ACHN (cell line): ENCODE measurements at regions not wholly inside any gene's neighbourhood (a gene's known extent, or its start where the extent isn't known, plus 50 kb on each side); places are given as distances from the start of the nearest gene placed in this dataset.
"Not testable (repeated sequence)": the region's sequence is repeated elsewhere in the genome, so short reads cannot be mapped to it uniquely, and the experiment has no call there.

Experiments
- DNase-seq: peaks from one replicate; pipeline ENCODE4 v3.0.0-alpha.2; 2015
- in situ Hi-C: cut with HindIII; loops from 2 replicates; pipeline ENCODE4 v1.10.0; 2017; ENCODE audit warnings: low sequenced_read_pairs, low pct_ligation_motif_present, low pct_unique_long_range_greater_than_20kb

- in situ Hi-C loops: no loop called here
- peak; percentile 39 for DNase-seq
Measured at GRCh38 chr13:50126263-50126992, 111.2 kb downstream of the KCNRG start.

DNA sequence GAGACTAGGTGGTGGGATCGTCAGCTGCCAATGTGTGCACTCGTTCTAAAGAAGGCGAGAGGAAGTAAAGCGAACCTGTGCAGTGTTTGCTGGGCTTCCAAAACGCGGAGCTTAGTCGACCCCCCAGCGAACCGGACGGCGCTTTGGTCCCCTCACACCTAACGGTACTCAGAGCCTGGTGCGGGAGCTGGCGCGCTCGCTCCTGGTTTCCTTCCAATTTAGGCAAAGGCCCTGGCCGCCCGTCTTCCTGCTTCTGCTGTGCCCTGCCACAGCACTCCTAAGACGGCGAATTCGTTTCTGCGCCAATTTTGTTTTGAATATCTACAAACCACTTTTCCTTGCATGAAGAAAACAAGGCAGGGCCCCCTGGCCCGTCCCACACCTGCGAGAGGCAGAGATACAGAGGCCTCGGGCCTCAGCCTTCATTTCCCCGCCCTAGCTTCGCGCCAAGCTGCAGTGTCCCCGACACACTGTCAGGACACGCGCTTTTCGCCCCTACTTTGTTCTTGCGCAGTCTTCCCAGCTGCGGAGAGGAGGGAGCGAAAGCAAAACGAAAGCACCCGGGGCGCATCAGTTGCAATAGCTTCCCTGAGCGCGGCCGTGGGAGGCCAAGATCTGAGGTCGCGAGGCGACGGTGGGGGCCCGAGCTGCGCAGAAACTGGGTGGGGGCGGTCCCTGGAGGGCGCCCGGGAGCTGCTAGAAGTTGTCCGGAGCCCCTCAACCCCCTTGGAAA is 111.9 kb downstream of the KCNRG start:
- no peak for DNase-seq

GRCh38 chr13:50127726-50128291 is 112.6 kb downstream of the KCNRG start:
- in situ Hi-C loops: no loop called here

More for the DNA sequence above, 111.9 kb downstream of the KCNRG start:
- in situ Hi-C loops: no loop called here

GRCh38 chr13:50128428-50128931 is 113.2 kb downstream of the KCNRG start:
- no peak for DNase-seq
- in situ Hi-C loops: no loop called here

More at GRCh38 chr13:50127726-50128291, 112.6 kb downstream of the KCNRG start:
- no peak for DNase-seq

GRCh38 chr13:50129081-50129705 is 113.9 kb downstream of the KCNRG start:
- in situ Hi-C loops: no loop called here
- DNase-seq: no peak

GRCh38 chr13:50129706-50130122 is 114.5 kb downstream of the KCNRG start:
- in situ Hi-C loops: no loop called here
- no peak for DNase-seq

- in situ Hi-C loops: no loop called here
- peak; percentile 37 for DNase-seq
Measured at GRCh38 chr13:50130123-50130946, 115.1 kb downstream of the KCNRG start.

- in situ Hi-C loops: no loop called here
- DNase-seq: no peak
Measured at GRCh38 chr13:50131920-50132903, 117.0 kb downstream of the KCNRG start.

DNA sequence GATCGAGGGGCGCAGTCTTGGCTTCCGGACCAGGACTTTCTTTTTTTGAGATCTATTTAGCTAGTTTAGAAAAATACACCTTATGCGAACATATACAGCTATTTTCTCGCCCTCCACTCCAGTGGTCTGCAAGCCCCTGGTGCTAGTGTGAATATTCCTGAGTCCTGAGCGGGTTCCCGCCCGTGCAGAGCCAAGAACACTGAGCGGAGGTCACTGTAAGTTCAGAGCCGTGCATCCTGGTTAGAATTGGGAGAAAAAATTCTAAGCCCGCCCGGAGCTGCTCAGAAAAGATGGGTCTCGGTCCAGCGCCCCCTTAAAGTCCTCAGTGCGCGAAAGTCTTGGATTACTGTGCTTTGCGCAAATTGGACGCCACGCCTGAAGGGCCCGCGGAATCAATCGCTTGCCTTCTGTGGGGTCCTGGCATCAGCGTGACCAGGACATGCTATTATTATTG is 117.7 kb downstream of the KCNRG start:
- in situ Hi-C loops: no loop called here
- DNase-seq: no peak

GRCh38 chr13:50133358-50133953 is 118.2 kb downstream of the KCNRG start:
- no peak for DNase-seq
- in situ Hi-C loops: no loop called here

GRCh38 chr13:50136226-50136625 is 121.0 kb downstream of the KCNRG start:
- in situ Hi-C loops: no loop called here
- DNase-seq: no peak

DNA sequence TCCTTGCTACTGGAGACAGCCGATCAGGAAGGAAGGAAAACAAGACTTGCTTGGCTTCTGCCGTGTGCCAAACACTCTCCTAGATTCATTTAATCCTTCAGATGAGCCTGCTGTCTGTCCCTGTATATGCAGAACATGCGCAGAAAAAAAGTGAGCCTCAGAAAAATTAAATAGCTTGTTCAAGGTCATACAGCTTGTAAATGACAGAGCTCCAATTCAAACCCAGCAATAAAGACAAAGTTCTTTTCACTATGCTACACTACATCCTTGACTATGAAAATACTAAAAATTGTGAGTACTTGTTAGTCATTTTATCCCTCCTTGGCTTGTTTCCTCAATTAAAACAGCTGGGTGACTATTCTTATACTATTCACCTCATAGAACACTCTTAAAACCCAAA is 121.4 kb downstream of the KCNRG start:
- in situ Hi-C loops: no loop called here
- no peak for DNase-seq

- in situ Hi-C loops, DNase-seq: not testable (repeated sequence)
Measured at GRCh38 chr13:50139435-50139934, 124.2 kb downstream of the KCNRG start.

DNA sequence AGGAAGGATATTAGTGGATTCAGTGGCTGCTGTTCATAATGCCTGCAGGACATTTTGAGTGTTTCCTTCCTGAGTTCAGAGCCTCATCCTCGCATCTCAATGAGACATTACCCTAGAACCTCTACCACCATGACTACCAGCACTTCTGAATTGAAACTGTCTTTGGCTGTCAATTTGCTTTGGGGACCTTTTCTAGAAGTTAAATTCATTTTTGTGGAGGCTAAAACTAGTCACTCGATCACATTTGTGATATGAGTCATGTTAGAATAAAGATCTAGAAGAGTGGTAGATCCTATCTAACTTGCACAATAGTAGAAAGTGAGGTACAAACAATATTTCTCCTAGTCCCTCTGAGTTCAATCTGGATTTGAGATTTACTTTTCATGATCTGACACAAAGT is 124.9 kb downstream of the KCNRG start:
- no peak for DNase-seq
- in situ Hi-C loops: no loop called here

- DNase-seq: no peak
- in situ Hi-C loops: no loop called here
Measured at GRCh38 chr13:50140581-50141374, 125.5 kb downstream of the KCNRG start.
